ENCODE measurements at regions not wholly inside any gene's neighbourhood (a gene's known extent, or its start where the extent isn't known, plus 50 kb on each side); places are given as distances from the start of the nearest gene placed in this dataset.

- WGBS (ENCODE audit: extremely low coverage, insufficient coverage, insufficient read length): no CpG with 5 or more reads among the region's 1 CpG
These were observed 175.0 kb upstream of the NPY start for GRCh38 chr7:24108906-24109376.

GRCh38 chr7:24110056-24110455, 173.9 kb upstream of the NPY start:
- Histone ChIP-seq H3K27me3 (ENCODE audit: insufficient read depth, low read length) (no peaks in the 10 kb centered on the region), H3K4ac (ENCODE audit: low read depth, low read length) (no peak overlapping the region), H3K79me1 (ENCODE audit: low read length) (no peaks in the 10 kb centered on the region), H4K12ac (ENCODE audit: low read depth, low read length) (no peak overlapping the region), H3K79me2 (ENCODE audit: control insufficient read depth, insufficient read depth, low read length, poor library complexity) (no peaks in the 10 kb centered on the region), H2BK120ac (ENCODE audit: insufficient read depth, low read length, poor library complexity) (no peak overlapping the region), H3K36me3 (ENCODE audit: control insufficient read depth in 1 of 2, insufficient read depth in 2 of 2, low read length in 2 of 2) (no peaks in the 10 kb centered on the region), H3K4me3 (ENCODE audit: low read depth, low read length) (no peak overlapping the region), H3K9ac (ENCODE audit: low read length) (no peak overlapping the region), H3K9me3 (ENCODE audit: insufficient read depth, low read depth, low read length) (no peaks in the 10 kb centered on the region), H3K23ac (ENCODE audit: low read length) (no peak overlapping the region), H2BK5ac (ENCODE audit: low read depth, low read length, poor library complexity) (no peak overlapping the region), H3K14ac (ENCODE audit: low read length) (no peak overlapping the region), H2AK5ac (ENCODE audit: low read length) (no peak overlapping the region), H3K27ac (ENCODE audit: low read depth, low read length) (no peak overlapping the region), H2AFZ (ENCODE audit: insufficient read depth, low read length, poor library complexity) (no peak overlapping the region), H3K4me2 (ENCODE audit: low read length) (no peak overlapping the region), H4K91ac (ENCODE audit: low read depth, low read length) (no peak overlapping the region), H2BK12ac (ENCODE audit: low read length) (no peak overlapping the region), H3K18ac (ENCODE audit: low read length) (no peak overlapping the region), H3K4me1 (ENCODE audit: control insufficient read depth in 1 of 2, insufficient read depth in 2 of 2, low read length in 2 of 2) (no peaks in the 10 kb centered on the region), H4K8ac (ENCODE audit: low read depth, low read length) (no peak overlapping the region)
- WGBS (ENCODE audit: extremely low coverage, insufficient coverage, insufficient read length): no CpG with 5 or more reads among the region's 2 CpGs
- DNase-seq: no peak

More at GRCh38 chr7:24108906-24109376, 175.0 kb upstream of the NPY start:
- no peak overlapping the region for H3K4me2 ChIP-seq (ENCODE audit: low read length)
- no peak overlapping the region for H4K91ac ChIP-seq (ENCODE audit: low read depth, low read length)
- no peak overlapping the region for H3K18ac ChIP-seq (ENCODE audit: low read length)
- no peak overlapping the region for H2BK5ac ChIP-seq (ENCODE audit: low read depth, low read length, poor library complexity)
- no peaks in the 10 kb centered on the region for H3K9me3 ChIP-seq (ENCODE audit: insufficient read depth, low read depth, low read length)
- H3K79me1 ChIP-seq (ENCODE audit: low read length): no peaks in the 10 kb centered on the region
- H3K27ac ChIP-seq (ENCODE audit: low read depth, low read length): no peak overlapping the region
- H3K4me1 ChIP-seq (ENCODE audit: control insufficient read depth in 1 of 2, insufficient read depth in 2 of 2, low read length in 2 of 2): no peaks in the 10 kb centered on the region
- no peak for DNase-seq
- no peaks in the 10 kb centered on the region for H3K27me3 ChIP-seq (ENCODE audit: insufficient read depth, low read length)
- no peak overlapping the region for H4K12ac ChIP-seq (ENCODE audit: low read depth, low read length)
- H2AK5ac ChIP-seq (ENCODE audit: low read length): no peak overlapping the region
- no peak overlapping the region for H2BK12ac ChIP-seq (ENCODE audit: low read length)
- H3K14ac ChIP-seq (ENCODE audit: low read length): no peak overlapping the region
- no peak overlapping the region for H2BK120ac ChIP-seq (ENCODE audit: insufficient read depth, low read length, poor library complexity)
- no peak overlapping the region for H3K4me3 ChIP-seq (ENCODE audit: low read depth, low read length)
- no peak overlapping the region for H2AFZ ChIP-seq (ENCODE audit: insufficient read depth, low read length, poor library complexity)
- no peak overlapping the region for H3K4ac ChIP-seq (ENCODE audit: low read depth, low read length)
- no peaks in the 10 kb centered on the region for H3K79me2 ChIP-seq (ENCODE audit: control insufficient read depth, insufficient read depth, low read length, poor library complexity)
- H3K9ac ChIP-seq (ENCODE audit: low read length): no peak overlapping the region
- H3K36me3 ChIP-seq (ENCODE audit: control insufficient read depth in 1 of 2, insufficient read depth in 2 of 2, low read length in 2 of 2): no peaks in the 10 kb centered on the region
- H4K8ac ChIP-seq (ENCODE audit: low read depth, low read length): no peak overlapping the region
- no peak overlapping the region for H3K23ac ChIP-seq (ENCODE audit: low read length)

GRCh38 chr7:24113506-24113905, 170.5 kb upstream of the NPY start:
- no peak overlapping the region for H3K4ac ChIP-seq (ENCODE audit: low read depth, low read length)
- WGBS (ENCODE audit: extremely low coverage, insufficient coverage, insufficient read length): no CpG with 5 or more reads among the region's 7 CpGs
- no peaks in the 10 kb centered on the region for H3K4me1 ChIP-seq (ENCODE audit: control insufficient read depth in 1 of 2, insufficient read depth in 2 of 2, low read length in 2 of 2)
- no peak for DNase-seq
- H3K4me3 ChIP-seq (ENCODE audit: low read depth, low read length): no peak overlapping the region
- H2AK5ac ChIP-seq (ENCODE audit: low read length): no peak overlapping the region
- H3K36me3 ChIP-seq (ENCODE audit: control insufficient read depth in 1 of 2, insufficient read depth in 2 of 2, low read length in 2 of 2): no peaks in the 10 kb centered on the region
- H2BK5ac ChIP-seq (ENCODE audit: low read depth, low read length, poor library complexity): no peak overlapping the region
- H4K91ac ChIP-seq (ENCODE audit: low read depth, low read length): no peak overlapping the region
- H3K18ac ChIP-seq (ENCODE audit: low read length): no peak overlapping the region
- H2BK120ac ChIP-seq (ENCODE audit: insufficient read depth, low read length, poor library complexity): no peak overlapping the region
- H2BK12ac ChIP-seq (ENCODE audit: low read length): no peak overlapping the region
- H3K23ac ChIP-seq (ENCODE audit: low read length): no peak overlapping the region
- H4K12ac ChIP-seq (ENCODE audit: low read depth, low read length): no peak overlapping the region
- no peak overlapping the region for H3K27ac ChIP-seq (ENCODE audit: low read depth, low read length)
- H3K27me3 ChIP-seq (ENCODE audit: insufficient read depth, low read length): no peaks in the 10 kb centered on the region
- H2AFZ ChIP-seq (ENCODE audit: insufficient read depth, low read length, poor library complexity): no peak overlapping the region
- H3K9ac ChIP-seq (ENCODE audit: low read length): no peak overlapping the region
- H3K4me2 ChIP-seq (ENCODE audit: low read length): no peak overlapping the region
- H3K9me3 ChIP-seq (ENCODE audit: insufficient read depth, low read depth, low read length): no peaks in the 10 kb centered on the region
- H3K79me1 ChIP-seq (ENCODE audit: low read length): no peaks in the 10 kb centered on the region
- no peaks in the 10 kb centered on the region for H3K79me2 ChIP-seq (ENCODE audit: control insufficient read depth, insufficient read depth, low read length, poor library complexity)
- H4K8ac ChIP-seq (ENCODE audit: low read depth, low read length): no peak overlapping the region
- H3K14ac ChIP-seq (ENCODE audit: low read length): no peak overlapping the region

- Histone ChIP-seq H3K4me2 (ENCODE audit: low read length) (no peak overlapping the region), H3K27ac (ENCODE audit: low read depth, low read length) (no peak overlapping the region), H2AK5ac (ENCODE audit: low read length) (no peak overlapping the region), H4K91ac (ENCODE audit: low read depth, low read length) (no peak overlapping the region), H3K4me3 (ENCODE audit: low read depth, low read length) (no peak overlapping the region), H2BK120ac (ENCODE audit: insufficient read depth, low read length, poor library complexity) (no peak overlapping the region), H3K4me1 (ENCODE audit: control insufficient read depth in 1 of 2, insufficient read depth in 2 of 2, low read length in 2 of 2) (no peaks in the 10 kb centered on the region), H2BK12ac (ENCODE audit: low read length) (no peak overlapping the region), H2BK5ac (ENCODE audit: low read depth, low read length, poor library complexity) (no peak overlapping the region), H4K8ac (ENCODE audit: low read depth, low read length) (no peak overlapping the region), H3K14ac (ENCODE audit: low read length) (no peak overlapping the region), H3K79me2 (ENCODE audit: control insufficient read depth, insufficient read depth, low read length, poor library complexity) (no peaks in the 10 kb centered on the region), H3K36me3 (ENCODE audit: control insufficient read depth in 1 of 2, insufficient read depth in 2 of 2, low read length in 2 of 2) (no peaks in the 10 kb centered on the region), H3K4ac (ENCODE audit: low read depth, low read length) (no peak overlapping the region), H3K9me3 (ENCODE audit: insufficient read depth, low read depth, low read length) (no peaks in the 10 kb centered on the region), H3K9ac (ENCODE audit: low read length) (no peak overlapping the region), H2AFZ (ENCODE audit: insufficient read depth, low read length, poor library complexity) (no peak overlapping the region), H3K18ac (ENCODE audit: low read length) (no peak overlapping the region), H3K79me1 (ENCODE audit: low read length) (no peaks in the 10 kb centered on the region), H4K12ac (ENCODE audit: low read depth, low read length) (no peak overlapping the region), H3K27me3 (ENCODE audit: insufficient read depth, low read length) (no peaks in the 10 kb centered on the region), H3K23ac (ENCODE audit: low read length) (no peak overlapping the region)
- DNase-seq: no peak
- no CpG with 5 or more reads among the region's 3 CpGs for WGBS (ENCODE audit: extremely low coverage, insufficient coverage, insufficient read length)
These were observed 168.3 kb upstream of the NPY start for GRCh38 chr7:24115661-24116060.
